PC-9 (cell line): ENCODE measurements at regions not wholly inside any gene's neighbourhood (a gene's known extent, or its start where the extent isn't known, plus 50 kb on each side); places are given as distances from the start of the nearest gene placed in this dataset.

Source experiments
- BruUV-seq: library from RNA; stranded (reverse); fragments of 400-500 nt; replicated peaks from 2 replicates; lab custom pipeline; 2021; lab: Mats Ljungman, UMichigan
- CTCF ChIA-PET: fragments of 300-600 bp; sonication (Branson Sonifier 250); formaldehyde crosslinking; loops from one replicate; lab custom pipeline; 2022; ENCODE audit warnings: antibody characterized with exemption; lab: Charles Lee
- POLR2A ChIA-PET: fragments of 300-600 bp; sonication (Branson Sonifier 250); formaldehyde crosslinking; loops from one replicate; lab custom pipeline; 2022; ENCODE audit warnings: antibody characterized with exemption; ENCODE audit not compliant: unreplicated experiment; lab: Charles Lee
- DNase-seq, 2 experiments: peaks; one replicate each; pipeline versions ENCODE4 v3.0.0 to v3.0.0-alpha.2; 2015 to 2022; ENCODE audit warnings: mixed read lengths in 1 of 2
- H2AFZ ChIP-seq: fragments of 200-600 bp; sonication (generic); 2 replicates; pipeline ENCODE4 v1.8.1; 2017; ENCODE audit warnings: antibody characterized with exemption
- H3F3A ChIP-seq: fragments of 200-600 bp; sonication (generic); 2 replicates; pipeline ENCODE4 v1.8.1; 2017; ENCODE audit warnings: antibody characterized with exemption, mild to moderate bottlenecking, low read depth; ENCODE audit not compliant: insufficient read depth
- H3K27ac ChIP-seq: fragments of 200-600 bp; sonication (generic); 2 replicates; pipeline ENCODE4 v1.6.1; 2016; ENCODE audit warnings: mixed run types
- H3K27me3 ChIP-seq: fragments of 200-600 bp; sonication (generic); 2 replicates; pipeline ENCODE4 v1.6.1; 2016; ENCODE audit warnings: low read depth, mixed run types; ENCODE audit not compliant: insufficient read depth
- H3K36me3 ChIP-seq: fragments of 200-600 bp; sonication (generic); 2 replicates; pipeline ENCODE4 v1.6.1; 2016; ENCODE audit warnings: low read depth, mixed run types
- H3K4me1 ChIP-seq: fragments of 200-600 bp; sonication (generic); replicated peaks from 2 replicates; pipeline ENCODE4 v1.6.1; 2016; ENCODE audit warnings: mixed run types; ENCODE audit not compliant: insufficient read depth
- H3K4me2 ChIP-seq: fragments of 200-600 bp; sonication (generic); 2 replicates; pipeline ENCODE4 v1.6.1; 2017; ENCODE audit warnings: mixed run types
- H3K4me3 ChIP-seq: fragments of 200-600 bp; sonication (generic); 2 replicates; pipeline ENCODE4 v1.6.1; 2016; ENCODE audit warnings: mixed run types
- H3K79me2 ChIP-seq: fragments of 200-600 bp; sonication (generic); 2 replicates; pipeline ENCODE4 v1.6.1; 2017; ENCODE audit warnings: low read depth, mixed run types
- H3K9me2 ChIP-seq: fragments of 200-600 bp; sonication (generic); 2 replicates; pipeline ENCODE4 v1.8.1; 2017; ENCODE audit warnings: mild to moderate bottlenecking; ENCODE audit not compliant: insufficient read depth
- H3K9me3 ChIP-seq: fragments of 200-600 bp; sonication (generic); 2 replicates; pipeline ENCODE4 v1.8.1; 2016; ENCODE audit warnings: low read depth; ENCODE audit not compliant: insufficient read depth
- H4K20me1 ChIP-seq: fragments of 200-600 bp; sonication (generic); 2 replicates; pipeline ENCODE4 v1.8.1; 2017; ENCODE audit not compliant: insufficient read depth
- CTCF ChIP-seq: fragments of 200-600 bp; sonication (generic); conservative IDR thresholded peaks from 2 replicates; pipeline ENCODE4 v1.6.1; 2017; ENCODE audit warnings: mixed run types, antibody characterized with exemption, mild to moderate bottlenecking, moderate library complexity
- EZH2 ChIP-seq: fragments of 200-600 bp; sonication (generic); IDR thresholded peaks from 2 replicates; pipeline ENCODE4 v1.8.0; 2017; ENCODE audit warnings: antibody characterized with exemption, low read depth
- intact Hi-C: fragments of 100-400 bp; cut with micrococcal nuclease; formaldehyde crosslinking; loops from one replicate; pipeline ENCODE4 v1.10.0; 2022; ENCODE audit not compliant: unreplicated experiment

GRCh38 chr18:22493940-22494339 lies 76.2 kb upstream of the CTAGE1 start:
- Histone ChIP-seq H2AFZ (no peak overlapping the region), H4K20me1 (no peaks in the 10 kb centered on the region), H3K79me2 (no peaks in the 10 kb centered on the region), H3K27ac (no peak overlapping the region), H3K4me1 (0 out of 2 replicates have a peak, but pooled peaks cover under 1% of the 10 kb centered on the region), H3F3A (no peaks in the 10 kb centered on the region; the same call in 1 of the 2 replicates), H3K27me3 (no peaks in the 10 kb centered on the region), H3K9me2 (no peaks in the 10 kb centered on the region), H3K36me3 (no peaks in the 10 kb centered on the region), H3K4me3 (no peak overlapping the region), H3K4me2 (no peak overlapping the region), H3K9me3 (no peaks in the 10 kb centered on the region; the same call in 1 of the 2 replicates)
- CTCF ChIA-PET = no interaction called here
- intact Hi-C loops = no loop called here
- BruUV-seq = no TSS peak
- DNase-seq = no peak
- POLR2A ChIA-PET = interaction anchor here (0.7 kb wide), 1 partner anchor 44 kb away, joined by 3 read pairs; no protein-coding TSS in a partner anchor
- TF ChIP-seq CTCF (no peak), EZH2 (no peak)

GRCh38 chr18:22494771-22495170 lies 77.1 kb upstream of the CTAGE1 start:
- no peak overlapping the region for H3K4me2 ChIP-seq
- POLR2A ChIA-PET = interaction anchor here (0.7 kb wide), 1 partner anchor 43 kb away, joined by 3 read pairs; no protein-coding TSS in a partner anchor
- intact Hi-C loops = no loop called here
- no peaks in the 10 kb centered on the region for H3K9me2 ChIP-seq
- H3K4me3 ChIP-seq = no peak overlapping the region
- no peak overlapping the region for H3K27ac ChIP-seq
- H3K27me3 ChIP-seq = no peaks in the 10 kb centered on the region
- BruUV-seq = no TSS peak
- CTCF ChIA-PET = no interaction called here
- DNase-seq = no peak
- no peak for TF ChIP-seq EZH2
- TF ChIP-seq CTCF = no peak
- H3K9me3 ChIP-seq = no peaks in the 10 kb centered on the region; the same call in 1 of the 2 replicates
- H3K79me2 ChIP-seq = no peaks in the 10 kb centered on the region
- no peak overlapping the region for H2AFZ ChIP-seq
- H4K20me1 ChIP-seq = no peaks in the 10 kb centered on the region
- H3K36me3 ChIP-seq = no peaks in the 10 kb centered on the region
- peaks cover 6% of the 10 kb centered on the region; the same call in 1 of the 2 replicates for H3F3A ChIP-seq
- 0 out of 2 replicates have a peak, but pooled peaks cover 8% of the 10 kb centered on the region for H3K4me1 ChIP-seq

GRCh38 chr18:22499421-22499820 lies 81.7 kb upstream of the CTAGE1 start:
- no peaks in the 10 kb centered on the region for H3K9me2 ChIP-seq
- DNase-seq = peak in 1 of 2 experiments; percentile 73
- CTCF ChIA-PET = no interaction called here
- TF ChIP-seq CTCF = no peak
- no peak for TF ChIP-seq EZH2
- no peaks in the 10 kb centered on the region for H4K20me1 ChIP-seq
- no peaks in the 10 kb centered on the region for H3K36me3 ChIP-seq
- POLR2A ChIA-PET = no interaction called here
- H3K27ac ChIP-seq = no peak overlapping the region
- H3K27me3 ChIP-seq = no peaks in the 10 kb centered on the region
- no TSS peak for BruUV-seq
- no peaks in the 10 kb centered on the region for H3K79me2 ChIP-seq
- peaks cover 10% of the 10 kb centered on the region; the same call in 1 of the 2 replicates for H3K4me1 ChIP-seq
- H3K9me3 ChIP-seq = no peaks in the 10 kb centered on the region; the same call in 1 of the 2 replicates
- intact Hi-C loops = no loop called here
- peaks cover 6% of the 10 kb centered on the region; the same call in 1 of the 2 replicates for H3F3A ChIP-seq
- H3K4me2 ChIP-seq = no peak overlapping the region
- no peak overlapping the region for H2AFZ ChIP-seq
- no peak overlapping the region for H3K4me3 ChIP-seq
